Right atrium auricular region (tissue), 2 donors: ENCODE measurements at regions not wholly inside any gene's neighbourhood (a gene's known extent, or its start where the extent isn't known, plus 50 kb on each side); places are given as distances from the start of the nearest gene placed in this dataset.
"Not testable (repeated sequence)": the region's sequence is repeated elsewhere in the genome, so short reads cannot be mapped to it uniquely, and the experiment has no call there.

Experiments
- DNase-seq: peaks from one replicate; pipeline ENCODE4 v3.0.0-alpha.2; 2019; ENCODE audit warnings: low spot score
- H3K27ac ChIP-seq, 2 donors: fragments of 200-600 bp; sonication (generic); 1 replicate in 1 of 2; 2 replicates in 1 of 2; pipeline ENCODE4 v1.5.1; 2016 to 2019
- H3K27me3 ChIP-seq, 2 donors: fragments of 200-600 bp; sonication (generic); one replicate each; pipeline versions ENCODE4 v1.5.1 to v1.6.0; 2017 to 2019
- H3K36me3 ChIP-seq: fragments of 200-600 bp; sonication (generic); one replicate; pipeline ENCODE4 v1.5.1; 2016
- H3K4me1 ChIP-seq, 2 donors: fragments of 200-600 bp; sonication (generic); one replicate each; pipeline versions ENCODE4 v1.5.1 to v1.6.0; 2017 to 2019
- H3K4me3 ChIP-seq, 2 donors: fragments of 200-600 bp; sonication (generic); 1 replicate in 1 of 2; 2 replicates in 1 of 2; pipeline ENCODE4 v1.5.1; 2017 to 2019; ENCODE audit warnings: mild to moderate bottlenecking in 1 of 2, moderate library complexity in 1 of 2
- H3K9me3 ChIP-seq, 2 donors: fragments of 200-600 bp; sonication (generic); one replicate each; pipeline ENCODE4 v1.5.1; 2019
- CTCF ChIP-seq, 2 donors: fragments of 200-600 bp; sonication (generic); IDR thresholded peaks; one replicate each; pipeline ENCODE4 v1.5.1; 2019; ENCODE audit warnings: antibody characterized with exemption in 2 of 2

- TF ChIP-seq CTCF (IDR thresholded peaks at IDR 0.05): no peak
- H3K4me1 ChIP-seq: no peaks in the 10 kb centered on the region
- no peak overlapping the region for H3K27ac ChIP-seq
- no peak overlapping the region for H3K4me3 ChIP-seq
- no peaks in the 10 kb centered on the region for H3K9me3 ChIP-seq
- DNase-seq: no peak
- H3K36me3 ChIP-seq: no peaks in the 10 kb centered on the region
- H3K27me3 ChIP-seq: no peaks in the 10 kb centered on the region
These were observed 525.8 kb downstream of the NLGN4X start for GRCh38 chrX:5702890-5703289.

GRCh38 chrX:5695971-5696370 lies 532.7 kb downstream of the NLGN4X start:
- no peaks in the 10 kb centered on the region for H3K36me3 ChIP-seq
- no peaks in the 10 kb centered on the region for H3K9me3 ChIP-seq
- DNase-seq: no peak
- H3K27ac ChIP-seq: no peak overlapping the region
- H3K27me3 ChIP-seq: no peaks in the 10 kb centered on the region
- H3K4me1 ChIP-seq: no peaks in the 10 kb centered on the region
- no peak for TF ChIP-seq CTCF (IDR thresholded peaks at IDR 0.05)
- H3K4me3 ChIP-seq: no peak overlapping the region

GRCh38 chrX:5683996-5684395 lies 544.7 kb downstream of the NLGN4X start:
- no peak overlapping the region for H3K4me3 ChIP-seq
- no peak for TF ChIP-seq CTCF (IDR thresholded peaks at IDR 0.05)
- no peaks in the 10 kb centered on the region for H3K4me1 ChIP-seq
- H3K9me3 ChIP-seq: no peaks in the 10 kb centered on the region
- no peaks in the 10 kb centered on the region for H3K36me3 ChIP-seq
- H3K27me3 ChIP-seq: no peaks in the 10 kb centered on the region
- DNase-seq: no peak
- H3K27ac ChIP-seq: no peak overlapping the region

- no peaks in the 10 kb centered on the region for H3K9me3 ChIP-seq
- no peaks in the 10 kb centered on the region for H3K4me1 ChIP-seq
- H3K36me3 ChIP-seq: no peaks in the 10 kb centered on the region
- no peak overlapping the region for H3K4me3 ChIP-seq
- no peak overlapping the region for H3K27ac ChIP-seq
- no peak for TF ChIP-seq CTCF (IDR thresholded peaks at IDR 0.05)
- DNase-seq: no peak
- no peaks in the 10 kb centered on the region for H3K27me3 ChIP-seq
These were observed 547.5 kb downstream of the NLGN4X start for GRCh38 chrX:5681159-5681558.

GRCh38 chrX:5674036-5674435 lies 554.6 kb downstream of the NLGN4X start:
- Histone ChIP-seq H3K27me3 (no peaks in the 10 kb centered on the region), H3K9me3 (no peaks in the 10 kb centered on the region), H3K27ac (no peak overlapping the region), H3K4me1 (no peaks in the 10 kb centered on the region), H3K36me3 (no peaks in the 10 kb centered on the region), H3K4me3 (no peak overlapping the region)
- DNase-seq: no peak
- no peak for TF ChIP-seq CTCF (IDR thresholded peaks at IDR 0.05)

- Histone ChIP-seq H3K27me3 (no peaks in the 10 kb centered on the region), H3K4me1 (no peaks in the 10 kb centered on the region), H3K36me3 (no peaks in the 10 kb centered on the region), H3K4me3 (no peak overlapping the region), H3K9me3 (no peaks in the 10 kb centered on the region), H3K27ac (no peak overlapping the region)
- no peak for DNase-seq
- no peak for TF ChIP-seq CTCF (IDR thresholded peaks at IDR 0.05)
These were observed 556.6 kb downstream of the NLGN4X start for GRCh38 chrX:5672099-5672498.

- not testable (repeated sequence) for DNase-seq, H3K9me3 ChIP-seq, H3K4me1 ChIP-seq
These were observed 562.0 kb downstream of the NLGN4X start for GRCh38 chrX:5666689-5667088.

More at GRCh38 chrX:5666689-5667088, 562.0 kb downstream of the NLGN4X start:
- not testable (repeated sequence) for H3K4me3 ChIP-seq, H3K27me3 ChIP-seq, H3K36me3 ChIP-seq, H3K27ac ChIP-seq
